PC-9 (cell line): ENCODE measurements at regions not wholly inside any gene's neighbourhood (a gene's known extent, or its start where the extent isn't known, plus 50 kb on each side); places are given as distances from the start of the nearest gene placed in this dataset.

Experiments used
- CTCF ChIP-seq: fragments of 200-600 bp; sonication (generic); conservative IDR thresholded peaks from 2 replicates; pipeline ENCODE4 v1.6.1; 2017; ENCODE audit warnings: mixed run types, antibody characterized with exemption, mild to moderate bottlenecking, moderate library complexity
- EZH2 ChIP-seq: fragments of 200-600 bp; sonication (generic); IDR thresholded peaks from 2 replicates; pipeline ENCODE4 v1.8.0; 2017; ENCODE audit warnings: antibody characterized with exemption, low read depth

DNA sequence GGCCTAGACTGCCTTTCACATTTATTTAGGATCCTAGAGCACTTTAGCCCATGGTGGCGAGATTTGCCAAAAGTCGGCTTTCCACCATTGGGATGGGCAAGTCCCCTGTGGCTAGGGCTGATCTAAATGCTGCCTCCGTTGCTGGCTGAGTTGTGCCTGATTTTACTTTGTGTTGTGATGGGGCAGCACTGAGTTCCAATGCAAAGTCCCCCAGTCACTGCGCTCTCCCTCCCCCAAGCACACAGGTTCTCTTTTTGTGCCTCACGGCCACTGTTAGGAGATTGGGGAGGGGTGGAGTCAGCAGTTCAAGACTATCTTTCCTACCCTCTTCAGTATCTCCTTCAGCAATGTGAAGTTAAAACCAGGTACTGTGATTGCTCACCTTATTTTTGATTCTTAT lies 66.7 kb upstream of the COX20 start:
- TF ChIP-seq CTCF (no peak), EZH2 (no peak)
